Keratinocyte (primary cell): ENCODE measurements at regions not wholly inside any gene's neighbourhood (a gene's known extent, or its start where the extent isn't known, plus 50 kb on each side); places are given as distances from the start of the nearest gene placed in this dataset.

Experiments
- DNase-seq: peaks from one replicate; pipeline ENCODE4 v3.0.0-alpha.2; 2011; ENCODE audit warnings: low read depth, missing footprints, low spot score
- FAIRE-seq: peaks from 2 replicates; lab custom pipeline; 2011; peaks lifted over from hg19 to GRCh38; lab: Jason Lieb, UNC
- H2AFZ ChIP-seq: 2 replicates; pipeline ENCODE4 v1.6.0; 2012; ENCODE audit warnings: low read length, control low read depth, inconsistent platforms; ENCODE audit not compliant: control insufficient read depth
- H3K27ac ChIP-seq: 2 replicates; pipeline ENCODE4 v1.5.1; 2011; ENCODE audit warnings: low read length; ENCODE audit not compliant: control insufficient read depth, insufficient read depth
- H3K27me3 ChIP-seq: 3 replicates; pipeline ENCODE4 v1.6.0; 2011; ENCODE audit warnings: low read length; ENCODE audit not compliant: control insufficient read depth, insufficient read depth; ENCODE audit errors: extremely low read depth
- H3K36me3 ChIP-seq, 2 experiments: 2 replicates in 1 of 2; 3 replicates in 1 of 2; pipeline ENCODE4 v1.5.1; 2011; ENCODE audit warnings: low read length in 2 of 2, mild to moderate bottlenecking in 1 of 2; ENCODE audit not compliant: control insufficient read depth in 2 of 2, insufficient read depth in 2 of 2; ENCODE audit errors: extremely low read depth in 1 of 2
- H3K4me1 ChIP-seq: 3 replicates; pipeline ENCODE4 v1.5.1; 2011; ENCODE audit warnings: low read length; ENCODE audit not compliant: control insufficient read depth, insufficient read depth; ENCODE audit errors: extremely low read depth
- H3K4me2 ChIP-seq: 3 replicates; pipeline ENCODE4 v1.6.0; 2011; ENCODE audit warnings: low read depth, low read length; ENCODE audit not compliant: control insufficient read depth, insufficient read depth; ENCODE audit errors: extremely low read depth
- H3K4me3 ChIP-seq, 3 experiments: fragments of 200-600 bp in 1 of 3; sonication (generic) in 1 of 3; 2 replicates in 2 of 3; 3 replicates in 1 of 3; pipeline ENCODE4 v1.5.1; 2011 to 2016; ENCODE audit warnings: low read length in 3 of 3, mild to moderate bottlenecking in 3 of 3, control low read depth in 2 of 3, inconsistent platforms in 1 of 3, low read depth in 1 of 3, mixed read lengths in 1 of 3, mixed run types in 1 of 3, moderate library complexity in 1 of 3; ENCODE audit not compliant: control insufficient read depth in 2 of 3, insufficient read depth in 2 of 3; ENCODE audit errors: extremely low read depth in 1 of 3
- H3K79me2 ChIP-seq: 2 replicates; pipeline ENCODE4 v1.6.0; 2012; ENCODE audit warnings: low read length; ENCODE audit not compliant: control insufficient read depth, insufficient read depth
- H3K9ac ChIP-seq: 3 replicates; pipeline ENCODE4 v1.6.0; 2011; ENCODE audit warnings: low read length; ENCODE audit not compliant: control insufficient read depth, insufficient read depth; ENCODE audit errors: extremely low read depth
- H3K9me1 ChIP-seq: 3 replicates; pipeline ENCODE4 v1.6.0; 2011; ENCODE audit warnings: low read length; ENCODE audit not compliant: control insufficient read depth, insufficient read depth; ENCODE audit errors: extremely low read depth
- H3K9me3 ChIP-seq: 2 replicates; pipeline ENCODE4 v1.5.1; 2012; ENCODE audit warnings: low read depth, low read length; ENCODE audit not compliant: control insufficient read depth
- H4K20me1 ChIP-seq: 3 replicates; pipeline ENCODE4 v1.6.0; 2011; ENCODE audit warnings: low read length; ENCODE audit not compliant: control insufficient read depth, insufficient read depth; ENCODE audit errors: extremely low read depth
- CTCF ChIP-seq, 3 experiments: IDR thresholded peaks in 1 of 3; conservative IDR thresholded peaks in 1 of 3; optimal IDR thresholded peaks in 1 of 3; 2 replicates in 2 of 3; 3 replicates in 1 of 3; pipeline versions ENCODE3 to v1.5.1; 2011; ENCODE audit warnings: low read length in 3 of 3, mild to moderate bottlenecking in 3 of 3, moderate library complexity in 2 of 3, control low read depth in 1 of 3, inconsistent platforms in 1 of 3; ENCODE audit not compliant: insufficient read depth in 2 of 3; ENCODE audit errors: extremely low read depth in 1 of 3
- EZH2 ChIP-seq: IDR thresholded peaks from one replicate; pipeline ENCODE4 v1.6.1; 2012; ENCODE audit warnings: inconsistent platforms, mild to moderate bottlenecking, low read length, moderate library complexity
- dilution Hi-C: fragments of 300-500 bp; cut with MboI; formaldehyde crosslinking; loops from one replicate; pipeline ENCODE4 v1.7.0; 2020; ENCODE audit warnings: low sequenced_read_pairs; ENCODE audit not compliant: extremely low pct_ligation_motif_present

- no peak overlapping the region for H3K4me3 ChIP-seq
- H3K9me3 ChIP-seq, result no peaks in the 10 kb centered on the region
- H3K27ac ChIP-seq, result no peak overlapping the region
- no peaks in the 10 kb centered on the region for H4K20me1 ChIP-seq
- FAIRE-seq, result no peak
- TF ChIP-seq CTCF (optimal IDR thresholded peaks at IDR 0.05 in 1 of 3, IDR thresholded peaks at IDR 0.05 in 1 of 3, conservative IDR thresholded peaks at IDR 0.05 in 1 of 3; ENCODE audit: extremely low read depth in 1 of 3, insufficient read depth in 2 of 3, low read length in 3 of 3), result no peak
- no peak for TF ChIP-seq EZH2
- no peak overlapping the region for H2AFZ ChIP-seq
- no peak overlapping the region for H3K4me2 ChIP-seq
- H3K27me3 ChIP-seq, result no peaks in the 10 kb centered on the region
- no peak for DNase-seq
- no peak overlapping the region for H3K9ac ChIP-seq
- no peaks in the 10 kb centered on the region for H3K36me3 ChIP-seq
- dilution Hi-C loops, result no loop called here
- no peaks in the 10 kb centered on the region for H3K79me2 ChIP-seq
- no peaks in the 10 kb centered on the region for H3K9me1 ChIP-seq
- H3K4me1 ChIP-seq, result no peaks in the 10 kb centered on the region
Measured at GRCh38 chr13:72071713-72072112, 204.7 kb upstream of the DACH1 start.

GRCh38 chr13:72062566-72062965 is 195.6 kb upstream of the DACH1 start:
- TF ChIP-seq CTCF (optimal IDR thresholded peaks at IDR 0.05 in 1 of 3, IDR thresholded peaks at IDR 0.05 in 1 of 3, conservative IDR thresholded peaks at IDR 0.05 in 1 of 3; ENCODE audit: extremely low read depth in 1 of 3, insufficient read depth in 2 of 3, low read length in 3 of 3), result no peak
- TF ChIP-seq EZH2, result no peak
- H3K9me1 ChIP-seq, result no peaks in the 10 kb centered on the region
- no peak overlapping the region for H3K4me2 ChIP-seq
- H3K4me1 ChIP-seq, result no peaks in the 10 kb centered on the region
- no peaks in the 10 kb centered on the region for H3K9me3 ChIP-seq
- no peak overlapping the region for H3K27ac ChIP-seq
- no peaks in the 10 kb centered on the region for H3K36me3 ChIP-seq
- no peak overlapping the region for H3K9ac ChIP-seq
- no peak for FAIRE-seq
- no peak overlapping the region for H2AFZ ChIP-seq
- no peak overlapping the region for H3K4me3 ChIP-seq
- dilution Hi-C loops, result no loop called here
- H3K27me3 ChIP-seq, result no peaks in the 10 kb centered on the region
- H3K79me2 ChIP-seq, result no peaks in the 10 kb centered on the region
- no peak for DNase-seq
- H4K20me1 ChIP-seq, result no peaks in the 10 kb centered on the region
